Rectal smooth muscle tissue (tissue), 1 donor: ENCODE measurements at regions not wholly inside any gene's neighbourhood (a gene's known extent, or its start where the extent isn't known, plus 50 kb on each side); places are given as distances from the start of the nearest gene placed in this dataset.
"Not testable (repeated sequence)": the region's sequence is repeated elsewhere in the genome, so short reads cannot be mapped to it uniquely, and the experiment has no call there.

Experiments
- H3K27ac ChIP-seq: one replicate; pipeline ENCODE4 v1.7.0; 2013; ENCODE audit warnings: low read depth, low read length, inconsistent platforms
- H3K27me3 ChIP-seq: one replicate; pipeline ENCODE4 v1.7.0; 2013; ENCODE audit warnings: low read length; ENCODE audit not compliant: control insufficient read depth, insufficient read depth
- H3K36me3 ChIP-seq: one replicate; pipeline ENCODE4 v1.7.0; 2013; ENCODE audit warnings: low read length; ENCODE audit not compliant: control insufficient read depth, insufficient read depth
- H3K4me1 ChIP-seq: one replicate; pipeline ENCODE4 v1.7.0; 2013; ENCODE audit warnings: low read length; ENCODE audit not compliant: control insufficient read depth, insufficient read depth
- H3K4me3 ChIP-seq: one replicate; pipeline ENCODE4 v1.7.0; 2013; ENCODE audit warnings: low read length
- H3K9ac ChIP-seq: one replicate; pipeline ENCODE4 v1.7.0; 2013; ENCODE audit warnings: low read length

DNA sequence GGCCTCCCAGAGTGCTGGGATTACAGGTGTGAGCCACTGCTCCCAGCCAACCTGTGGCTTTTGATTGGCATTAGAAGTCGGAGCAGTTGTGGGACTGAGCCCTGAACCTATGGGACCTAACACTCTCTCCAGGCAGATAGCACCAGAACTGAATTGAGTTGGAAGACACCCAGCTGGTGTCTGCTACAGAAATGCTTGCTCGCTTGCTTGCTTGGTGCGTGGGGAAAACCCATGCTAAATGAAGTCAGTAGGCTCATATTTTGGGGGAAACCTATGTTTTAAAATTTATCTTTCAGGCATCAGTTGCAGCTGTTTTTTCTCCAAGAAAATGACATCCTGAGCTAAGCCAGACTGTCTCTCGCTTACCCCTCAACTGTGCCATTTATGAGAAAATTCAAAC is 158.5 kb upstream of the RFC3 start:
- peaks cover 2% of the 10 kb centered on the region for H3K36me3 ChIP-seq
- H3K4me3 ChIP-seq: no peak overlapping the region
- H3K27ac ChIP-seq: no peak overlapping the region
- H3K9ac ChIP-seq: no peak overlapping the region
- peaks cover 2% of the 10 kb centered on the region for H3K4me1 ChIP-seq
- H3K27me3 ChIP-seq: no peaks in the 10 kb centered on the region

DNA sequence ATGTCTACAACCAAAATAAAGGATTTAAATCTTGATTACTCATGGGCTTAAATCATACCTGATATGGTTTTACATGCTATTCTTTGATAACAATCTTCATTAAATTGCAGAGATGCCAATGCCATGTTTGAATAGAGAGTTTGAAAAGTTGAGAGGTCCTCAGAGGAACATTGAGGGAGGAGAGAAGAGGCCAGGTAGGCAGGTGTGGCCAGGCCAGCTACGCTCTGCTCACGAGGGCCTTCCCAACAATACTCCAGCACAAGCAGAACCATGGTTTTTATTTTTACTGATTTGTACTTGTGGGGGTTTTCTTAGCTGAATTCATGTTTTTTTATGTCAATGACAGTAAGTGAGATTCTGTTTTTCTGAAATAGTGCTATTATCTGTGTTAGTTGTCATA is 158.1 kb upstream of the RFC3 start:
- H3K27me3 ChIP-seq: no peaks in the 10 kb centered on the region
- no peak overlapping the region for H3K4me3 ChIP-seq
- H3K36me3 ChIP-seq: peaks cover 2% of the 10 kb centered on the region
- H3K27ac ChIP-seq: no peak overlapping the region
- peaks cover 2% of the 10 kb centered on the region for H3K4me1 ChIP-seq
- no peak overlapping the region for H3K9ac ChIP-seq

DNA sequence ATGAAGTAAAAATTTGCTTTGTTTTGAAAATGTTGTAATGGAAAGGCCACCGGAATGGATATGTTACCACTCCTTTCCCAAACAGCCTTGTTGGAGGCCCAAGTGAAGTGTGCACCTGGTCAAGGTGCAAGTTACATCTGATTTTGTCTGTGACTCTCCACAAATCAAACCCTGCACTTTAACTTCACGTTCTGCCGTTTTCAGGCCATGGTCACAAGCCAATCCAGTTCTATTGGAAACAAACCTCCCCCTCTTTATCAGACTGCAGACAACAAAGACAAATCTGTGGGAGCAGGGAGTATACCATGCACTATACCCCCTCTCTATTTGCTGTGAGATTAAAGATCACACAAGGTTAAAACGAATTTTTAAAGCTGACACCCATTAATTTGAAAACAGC is 155.6 kb upstream of the RFC3 start:
- no peaks in the 10 kb centered on the region for H3K27me3 ChIP-seq
- H3K4me3 ChIP-seq: no peak overlapping the region
- H3K36me3 ChIP-seq: peaks cover 2% of the 10 kb centered on the region
- no peak overlapping the region for H3K9ac ChIP-seq
- H3K27ac ChIP-seq: no peak overlapping the region
- peaks cover 2% of the 10 kb centered on the region for H3K4me1 ChIP-seq

DNA sequence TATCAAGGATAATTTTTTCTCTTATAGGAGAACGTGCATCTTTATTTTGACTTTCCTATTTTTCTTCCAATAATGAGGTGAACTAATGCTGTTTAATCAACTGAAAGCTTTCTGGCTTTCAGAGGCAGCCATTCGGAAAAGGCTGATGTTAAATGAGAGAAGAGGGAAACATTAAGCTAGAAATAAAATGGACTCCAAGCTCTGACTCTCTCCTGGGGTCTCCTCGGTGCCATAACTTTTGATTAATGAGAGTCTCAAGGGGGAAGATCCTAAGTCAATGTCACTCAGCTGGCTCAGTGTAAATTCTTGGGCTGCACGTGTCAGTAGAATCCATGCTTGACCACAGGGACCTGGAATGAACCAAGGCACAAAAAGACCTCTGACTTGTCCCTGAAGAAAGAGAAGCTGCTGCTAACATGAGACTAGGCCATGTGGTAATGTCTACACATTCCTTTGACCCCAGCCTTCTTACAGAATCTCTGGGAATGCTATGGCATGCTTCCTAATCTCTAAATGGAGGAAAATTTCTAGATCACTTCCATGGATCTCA is 152.2 kb upstream of the RFC3 start:
- Histone ChIP-seq H3K36me3 (peaks cover 2% of the 10 kb centered on the region), H3K4me3 (no peak overlapping the region), H3K27me3 (no peaks in the 10 kb centered on the region), H3K4me1 (no peaks in the 10 kb centered on the region), H3K9ac (no peak overlapping the region), H3K27ac (no peak overlapping the region)

DNA sequence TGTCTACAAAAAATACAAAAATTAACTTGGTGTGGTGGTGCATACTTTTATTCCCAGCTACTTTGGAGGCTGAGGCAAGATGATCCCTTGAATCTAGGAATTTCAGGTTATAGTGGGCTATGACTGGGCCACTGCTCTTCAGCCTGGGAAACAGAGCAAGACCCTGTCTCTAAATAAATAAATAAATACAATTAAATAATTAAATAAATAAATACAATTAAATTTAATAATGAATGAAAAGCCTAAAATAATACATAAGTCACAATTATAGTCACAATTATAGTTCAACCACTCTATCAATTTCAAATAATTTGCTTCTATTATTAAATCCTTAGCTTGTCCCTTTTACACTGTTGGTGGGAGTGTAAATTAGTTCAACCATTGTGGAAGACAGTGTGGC is 146.4 kb upstream of the RFC3 start:
- H3K27ac ChIP-seq: no peak overlapping the region
- H3K36me3 ChIP-seq: no peaks in the 10 kb centered on the region
- no peak overlapping the region for H3K9ac ChIP-seq
- H3K27me3 ChIP-seq: no peaks in the 10 kb centered on the region
- no peak overlapping the region for H3K4me3 ChIP-seq
- H3K4me1 ChIP-seq: peaks cover 8% of the 10 kb centered on the region

DNA sequence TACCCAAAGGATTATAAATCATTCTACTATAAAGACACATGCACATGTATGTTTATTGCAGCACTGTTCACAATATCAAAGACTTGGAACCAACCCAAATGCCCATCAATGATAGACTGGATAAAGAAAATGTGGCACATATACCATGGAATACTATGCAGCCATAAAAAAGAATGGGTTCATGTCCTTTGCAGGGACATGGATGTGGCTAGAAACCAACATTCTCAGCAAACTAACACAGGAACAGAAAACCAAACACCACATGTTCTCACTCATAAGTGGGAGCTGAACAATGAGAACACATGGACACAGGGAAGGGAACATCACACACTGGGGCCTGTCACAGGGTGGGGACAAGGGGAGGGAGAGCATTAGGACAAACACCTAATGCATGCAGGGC is 145.9 kb upstream of the RFC3 start:
- not testable (repeated sequence) for H3K36me3 ChIP-seq, H3K4me1 ChIP-seq, H3K27ac ChIP-seq, H3K27me3 ChIP-seq, H3K4me3 ChIP-seq, H3K9ac ChIP-seq

DNA sequence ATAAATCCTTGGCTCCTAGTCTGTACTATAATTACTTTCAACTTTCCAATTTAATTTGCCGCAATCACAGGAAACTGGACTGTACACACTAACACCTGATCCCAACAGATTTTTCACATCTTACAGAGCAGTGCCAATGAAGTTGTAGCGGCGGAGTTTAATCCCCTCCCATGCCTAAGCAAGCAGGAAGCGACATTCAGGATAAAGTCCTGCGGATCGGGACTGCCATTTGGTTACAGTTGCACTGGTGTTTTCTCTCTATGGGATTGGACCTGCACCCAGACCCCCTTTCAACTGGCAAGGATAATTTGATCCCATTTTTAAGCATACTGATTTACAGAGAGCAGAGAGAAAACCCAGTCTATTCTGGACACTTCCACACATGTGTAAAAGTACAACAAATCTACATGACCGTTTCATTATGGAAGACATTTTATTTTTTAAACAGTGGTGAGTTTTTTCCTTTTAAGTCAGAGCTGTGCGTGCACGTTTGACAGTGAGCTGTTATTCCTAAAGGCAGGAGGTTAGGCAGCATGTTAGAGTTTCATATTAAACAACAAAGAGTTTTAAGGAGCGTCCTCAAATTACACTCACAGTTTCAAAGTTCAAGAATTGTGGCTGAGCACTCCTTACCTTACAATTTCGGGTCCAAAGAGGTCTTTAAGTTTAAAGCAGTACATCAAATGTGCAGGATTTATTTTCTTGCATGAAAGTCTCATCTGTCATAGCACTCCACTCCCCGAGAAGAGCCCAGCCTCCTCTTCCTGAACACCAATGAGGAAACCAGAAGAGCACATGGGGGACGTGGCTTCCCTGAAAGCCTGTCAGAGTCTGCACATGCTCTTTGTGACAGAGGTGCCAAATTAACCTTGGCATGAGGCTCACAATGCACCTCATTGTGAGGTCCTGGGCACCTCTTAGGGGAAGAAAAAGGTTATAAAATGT is 141.6 kb upstream of the RFC3 start:
- Histone ChIP-seq H3K9ac (no peak overlapping the region), H3K36me3 (no peaks in the 10 kb centered on the region), H3K27ac (no peak overlapping the region), H3K27me3 (no peaks in the 10 kb centered on the region), H3K4me3 (peak overlapping the region; percentile 71), H3K4me1 (peaks cover 8% of the 10 kb centered on the region)

DNA sequence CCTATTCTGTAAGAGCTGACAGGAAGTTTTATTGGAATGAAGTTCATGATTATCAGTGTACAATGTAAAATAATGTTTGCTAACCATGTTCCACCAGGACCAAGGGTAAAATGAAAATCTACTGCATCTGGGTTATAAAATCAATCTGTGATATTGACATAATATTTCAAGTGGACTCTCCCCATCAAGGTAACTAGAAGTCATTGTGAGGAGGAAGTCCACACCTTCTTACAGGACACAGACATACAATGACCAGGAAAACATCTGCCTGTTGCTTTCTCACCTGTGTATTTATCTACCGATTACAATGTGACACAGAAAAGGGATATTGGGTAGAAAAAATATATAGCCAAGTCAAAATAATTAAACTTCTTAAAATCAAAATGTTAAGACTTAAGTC is 140.7 kb upstream of the RFC3 start:
- peaks cover 8% of the 10 kb centered on the region for H3K4me1 ChIP-seq
- no peak overlapping the region for H3K9ac ChIP-seq
- no peak overlapping the region for H3K27ac ChIP-seq
- no peak overlapping the region for H3K4me3 ChIP-seq
- no peaks in the 10 kb centered on the region for H3K27me3 ChIP-seq
- H3K36me3 ChIP-seq: no peaks in the 10 kb centered on the region

DNA sequence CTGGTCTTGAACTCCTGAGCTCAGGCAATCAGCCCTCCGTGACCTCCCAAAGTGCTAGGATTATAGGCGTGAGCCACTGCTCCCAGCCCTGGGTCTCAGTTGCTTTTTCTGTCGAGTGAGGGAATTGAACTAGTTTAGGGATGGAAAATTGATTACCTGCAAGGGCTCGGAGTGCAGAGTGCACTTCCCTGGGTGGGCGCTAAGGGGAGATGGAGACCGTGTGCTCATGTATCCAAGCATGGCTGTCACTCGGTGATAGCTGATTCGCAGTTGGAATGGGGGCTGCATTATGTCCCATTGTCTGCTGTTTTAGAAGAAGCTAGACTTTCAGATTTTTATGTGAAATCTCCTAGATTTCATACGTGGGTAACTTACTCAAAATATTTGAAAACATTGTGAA is 139.9 kb upstream of the RFC3 start:
- H3K36me3 ChIP-seq: no peaks in the 10 kb centered on the region
- H3K27ac ChIP-seq: no peak overlapping the region
- no peaks in the 10 kb centered on the region for H3K27me3 ChIP-seq
- H3K4me1 ChIP-seq: peaks cover 8% of the 10 kb centered on the region
- H3K4me3 ChIP-seq: no peak overlapping the region
- H3K9ac ChIP-seq: no peak overlapping the region

DNA sequence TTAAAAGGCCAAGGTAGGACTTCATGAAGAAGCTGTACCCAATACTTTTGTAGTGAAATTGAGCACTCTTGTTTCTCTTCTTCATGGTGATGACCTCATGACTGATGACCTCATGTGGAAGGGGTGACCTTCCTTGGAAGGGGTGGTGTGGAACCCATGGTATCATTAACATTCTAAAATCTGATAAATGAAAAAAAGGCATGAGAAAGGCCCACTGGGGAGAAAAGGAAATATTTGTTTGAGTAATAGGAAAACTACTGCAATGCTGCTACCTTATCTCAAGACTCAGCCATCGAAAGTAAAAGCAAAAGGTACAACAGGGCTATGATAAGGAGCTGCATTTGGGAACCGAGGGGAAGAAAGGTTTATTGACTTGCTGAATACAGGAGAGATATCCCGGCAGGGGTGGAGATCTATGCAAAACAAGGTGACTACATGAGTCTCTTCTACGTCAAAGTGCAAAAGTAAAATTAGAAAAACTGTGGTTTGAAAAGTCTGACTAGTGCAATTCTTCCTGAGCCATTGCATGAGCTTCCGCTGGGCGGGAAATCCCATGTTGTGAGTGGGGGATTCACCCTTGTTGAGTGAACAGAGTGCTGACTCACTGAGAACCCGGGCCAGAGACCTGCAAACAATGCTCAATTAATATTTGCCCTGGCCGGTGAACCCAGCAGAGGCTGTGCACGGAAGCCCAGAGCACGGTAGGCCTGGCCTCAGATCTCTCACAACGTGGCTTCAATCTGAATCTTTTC is 138.9 kb upstream of the RFC3 start:
- no peak overlapping the region for H3K4me3 ChIP-seq
- no peak overlapping the region for H3K9ac ChIP-seq
- H3K36me3 ChIP-seq: no peaks in the 10 kb centered on the region
- H3K4me1 ChIP-seq: peaks cover 8% of the 10 kb centered on the region
- H3K27me3 ChIP-seq: no peaks in the 10 kb centered on the region
- H3K27ac ChIP-seq: no peak overlapping the region

DNA sequence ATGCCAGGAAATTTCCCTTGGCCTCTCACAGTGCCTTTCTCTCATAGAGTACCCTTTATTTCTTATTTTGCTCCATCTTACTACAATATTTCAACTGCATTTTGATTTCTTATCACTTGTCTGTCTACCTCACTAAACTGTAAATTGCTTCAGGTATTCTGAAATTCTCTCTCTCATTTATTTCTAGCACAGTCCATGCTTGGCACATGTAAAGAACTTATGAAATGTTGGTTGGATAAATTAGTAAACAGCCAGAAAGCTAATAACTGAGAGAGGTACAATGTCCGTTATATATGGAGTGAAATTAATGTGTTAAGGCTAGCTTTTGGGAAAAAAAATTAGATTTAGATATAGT is 138.3 kb upstream of the RFC3 start:
- Histone ChIP-seq H3K36me3 (no peaks in the 10 kb centered on the region), H3K4me3 (no peak overlapping the region), H3K9ac (no peak overlapping the region), H3K4me1 (peaks cover 8% of the 10 kb centered on the region), H3K27ac (no peak overlapping the region), H3K27me3 (no peaks in the 10 kb centered on the region)

DNA sequence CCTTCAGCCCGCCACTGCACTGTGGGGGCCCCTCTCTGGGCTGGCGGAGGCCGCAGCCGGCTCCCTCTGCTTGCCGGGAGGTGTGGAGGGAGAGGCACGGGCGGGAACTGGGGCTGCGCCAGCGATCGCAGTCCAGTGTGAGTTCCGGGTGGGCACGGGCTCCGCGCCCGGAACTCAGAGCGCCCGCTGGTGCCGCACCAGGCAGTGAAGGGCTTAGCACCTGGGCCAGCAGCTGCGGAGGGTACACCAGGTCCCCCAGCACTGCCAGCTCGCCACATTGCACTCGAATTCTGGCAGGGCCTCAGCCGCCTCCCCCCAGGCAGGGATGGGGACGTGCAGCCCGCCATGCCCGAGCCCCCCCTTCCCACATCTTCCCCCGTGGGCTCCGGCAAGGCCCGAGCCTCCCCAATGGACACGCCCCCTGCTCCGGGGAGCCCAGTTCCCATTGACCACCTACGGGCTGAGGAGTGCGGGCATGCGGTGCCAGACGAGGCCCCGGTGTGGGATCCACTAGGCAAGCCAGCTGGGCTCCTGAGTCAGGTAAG is 135.9 kb upstream of the RFC3 start:
- no peak overlapping the region for H3K27ac ChIP-seq
- no peak overlapping the region for H3K9ac ChIP-seq
- H3K4me3 ChIP-seq: no peak overlapping the region
- H3K4me1 ChIP-seq: no peaks in the 10 kb centered on the region
- H3K36me3 ChIP-seq: no peaks in the 10 kb centered on the region
- H3K27me3 ChIP-seq: no peaks in the 10 kb centered on the region
